ENCODE measurements at regions not wholly inside any gene's neighbourhood (a gene's known extent, or its start where the extent isn't known, plus 50 kb on each side); places are given as distances from the start of the nearest gene placed in this dataset.

DNA sequence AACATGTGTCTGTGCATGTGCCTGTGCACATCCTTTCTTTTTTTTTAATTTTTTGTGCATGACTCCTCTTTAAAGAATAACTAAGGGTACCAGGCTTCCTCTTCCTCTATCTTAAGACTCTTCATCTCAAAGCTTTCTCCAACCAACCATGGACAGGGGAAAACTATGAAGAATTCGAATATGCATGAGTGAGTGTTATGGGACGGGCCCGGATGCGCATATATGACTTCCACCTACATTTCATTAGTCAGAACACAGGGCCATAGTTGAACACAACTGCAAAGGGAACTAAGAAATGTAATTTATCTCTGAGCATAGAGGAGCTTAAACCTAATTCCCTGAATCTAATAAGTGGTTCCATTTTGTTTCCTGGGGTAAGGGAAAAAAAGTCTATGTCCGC, 270.3 kb upstream of the SORCS1 start:
- DNase-seq (ENCODE audit: low read depth in 1 of 2, low spot score in 1 of 2) (no peak), FAIRE-seq (no peak), ATAC-seq (no peak)
- no peaks in the 10 kb centered on the region for H3K4me1 ChIP-seq
- 0 out of 3 replicates have a peak, but pooled peaks cover 5% of the 10 kb centered on the region for H3K9me3 ChIP-seq
- H3K4me3 ChIP-seq = no peak overlapping the region
- no peak overlapping the region for H3K4me2 ChIP-seq
- TF ChIP-seq RNF2 (IDR thresholded peaks at IDR 0.05; ENCODE audit: borderline replicate concordance, low read depth) (no peak), NPAS2 (CRISPR knock-in tag; IDR thresholded peaks at IDR 0.05; ENCODE audit: borderline replicate concordance) (no peak), FOXS1 (CRISPR knock-in tag; IDR thresholded peaks at IDR 0.05) (no peak), HEYL (CRISPR knock-in tag; IDR thresholded peaks at IDR 0.05) (no peak), CBX8 (IDR thresholded peaks at IDR 0.05) (no peak), ZFP36 (IDR thresholded peaks at IDR 0.05; ENCODE audit: borderline replicate concordance, partially characterized antibody) (no peak), MAFK (IDR thresholded peaks at IDR 0.05; ENCODE audit: partially characterized antibody) (no peak), HOXA7 (CRISPR knock-in tag; IDR thresholded peaks at IDR 0.05) (no peak), PHF8 (IDR thresholded peaks at IDR 0.05; ENCODE audit: borderline replicate concordance, low read depth) (no peak), RCOR1 (IDR thresholded peaks at IDR 0.05; ENCODE audit: low read depth, low read length) (no peak), TFCP2L1 (CRISPR knock-in tag; IDR thresholded peaks at IDR 0.05) (no peak), EHMT2 (IDR thresholded peaks at IDR 0.05; ENCODE audit: low read depth) (no peak), MAZ (IDR thresholded peaks at IDR 0.05; ENCODE audit: borderline replicate concordance, low read depth, low read length) (no peak), FOSL2 (IDR thresholded peaks at IDR 0.05) (no peak), FOSL2 (CRISPR knock-in tag; IDR thresholded peaks at IDR 0.05) (no peak), HDAC2 (IDR thresholded peaks at IDR 0.05) (no peak), HOXB5 (CRISPR knock-in tag; IDR thresholded peaks at IDR 0.05) (no peak), NFE2L2 (conservative IDR thresholded peaks at IDR 0.05; ENCODE audit: low read length) (no peak)
- TF ChIP-seq, protein P1, sequence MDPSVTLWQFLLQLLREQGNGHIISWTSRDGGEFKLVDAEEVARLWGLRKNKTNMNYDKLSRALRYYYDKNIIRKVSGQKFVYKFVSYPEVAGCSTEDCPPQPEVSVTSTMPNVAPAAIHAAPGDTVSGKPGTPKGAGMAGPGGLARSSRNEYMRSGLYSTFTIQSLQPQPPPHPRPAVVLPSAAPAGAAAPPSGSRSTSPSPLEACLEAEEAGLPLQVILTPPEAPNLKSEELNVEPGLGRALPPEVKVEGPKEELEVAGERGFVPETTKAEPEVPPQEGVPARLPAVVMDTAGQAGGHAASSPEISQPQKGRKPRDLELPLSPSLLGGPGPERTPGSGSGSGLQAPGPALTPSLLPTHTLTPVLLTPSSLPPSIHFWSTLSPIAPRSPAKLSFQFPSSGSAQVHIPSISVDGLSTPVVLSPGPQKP (IDR thresholded peaks at IDR 0.05; ENCODE audit: low read depth, low read length) = no peak
- H3K27ac ChIP-seq = no peak overlapping the region
- CTCF ChIA-PET = interaction anchor here (0.5 kb wide), 1 partner anchor 467 kb away, joined by 3 read pairs; no protein-coding TSS in a partner anchor
- POLR2A ChIA-PET = no interaction called here
- 36% methylated on average over 5 of the region's 5 CpGs for WGBS (ENCODE audit: missing lambda C conversion rate)

DNA sequence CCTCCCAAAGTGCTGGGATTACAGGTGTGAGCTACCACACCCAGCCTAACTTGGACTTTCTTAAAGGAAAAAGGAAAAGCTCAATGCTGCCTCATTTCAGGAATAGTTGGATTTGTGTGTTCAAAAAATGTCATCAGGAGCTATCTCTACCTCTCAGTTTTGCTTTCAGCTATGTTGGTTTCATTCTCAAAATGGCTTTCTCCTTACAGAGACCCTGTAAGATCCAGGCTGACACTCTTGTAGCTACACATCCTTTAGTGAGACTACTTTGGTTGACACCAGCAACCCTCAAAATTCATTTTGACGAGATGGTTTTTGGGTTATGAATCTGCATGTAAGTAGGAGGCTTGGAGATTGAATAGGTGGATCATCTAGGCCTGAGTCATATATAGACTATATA, 269.7 kb upstream of the SORCS1 start:
- WGBS (ENCODE audit: missing lambda C conversion rate) = 9% methylated on average over 1 of the region's 1 CpG
- no peak overlapping the region for H3K4me3 ChIP-seq
- no peak overlapping the region for H3K27ac ChIP-seq
- no peak for ATAC-seq
- FAIRE-seq = no peak
- H3K9me3 ChIP-seq = 0 out of 3 replicates have a peak, but pooled peaks cover 3% of the 10 kb centered on the region
- H3K4me2 ChIP-seq = no peak overlapping the region
- DNase-seq (ENCODE audit: low read depth in 1 of 2, low spot score in 1 of 2) = no peak
- CTCF ChIA-PET = interaction anchor here (0.5 to 1.0 kb wide), 3 partner anchors 9 to 466 kb away, joined by 3 to 6 read pairs (median 4); no protein-coding TSS in a partner anchor
- TF ChIP-seq RARB (CRISPR knock-in tag; IDR thresholded peaks at IDR 0.05) (no peak), CBX8 (IDR thresholded peaks at IDR 0.05) (no peak), NFE2L2 (conservative IDR thresholded peaks at IDR 0.05; ENCODE audit: low read length) (no peak), ZFP36 (IDR thresholded peaks at IDR 0.05; ENCODE audit: borderline replicate concordance, partially characterized antibody) (no peak), CEBPB (IDR thresholded peaks at IDR 0.05) (no peak), NR3C1 (IDR thresholded peaks at IDR 0.05) (no peak), CHD2 (IDR thresholded peaks at IDR 0.05; ENCODE audit: low read length, partially characterized antibody) (no peak), RFX5 (IDR thresholded peaks at IDR 0.05) (no peak), KDM5A (IDR thresholded peaks at IDR 0.05) (no peak), HOXB5 (CRISPR knock-in tag; IDR thresholded peaks at IDR 0.05) (no peak), SREBF2 (IDR thresholded peaks at IDR 0.05) (no peak), FOSL2 (IDR thresholded peaks at IDR 0.05) (no peak), FOSL2 (CRISPR knock-in tag; IDR thresholded peaks at IDR 0.05) (no peak), PHF8 (IDR thresholded peaks at IDR 0.05; ENCODE audit: borderline replicate concordance, low read depth) (no peak), ESRRA (IDR thresholded peaks at IDR 0.05; ENCODE audit: borderline replicate concordance, low read length) (no peak), ZC3H11A (IDR thresholded peaks at IDR 0.05) (no peak)
- TF ChIP-seq, protein P2, sequence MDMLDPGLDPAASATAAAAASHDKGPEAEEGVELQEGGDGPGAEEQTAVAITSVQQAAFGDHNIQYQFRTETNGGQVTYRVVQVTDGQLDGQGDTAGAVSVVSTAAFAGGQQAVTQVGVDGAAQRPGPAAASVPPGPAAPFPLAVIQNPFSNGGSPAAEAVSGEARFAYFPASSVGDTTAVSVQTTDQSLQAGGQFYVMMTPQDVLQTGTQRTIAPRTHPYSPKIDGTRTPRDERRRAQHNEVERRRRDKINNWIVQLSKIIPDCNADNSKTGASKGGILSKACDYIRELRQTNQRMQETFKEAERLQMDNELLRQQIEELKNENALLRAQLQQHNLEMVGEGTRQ (IDR thresholded peaks at IDR 0.05) = no peak
- TF ChIP-seq, protein P3, sequence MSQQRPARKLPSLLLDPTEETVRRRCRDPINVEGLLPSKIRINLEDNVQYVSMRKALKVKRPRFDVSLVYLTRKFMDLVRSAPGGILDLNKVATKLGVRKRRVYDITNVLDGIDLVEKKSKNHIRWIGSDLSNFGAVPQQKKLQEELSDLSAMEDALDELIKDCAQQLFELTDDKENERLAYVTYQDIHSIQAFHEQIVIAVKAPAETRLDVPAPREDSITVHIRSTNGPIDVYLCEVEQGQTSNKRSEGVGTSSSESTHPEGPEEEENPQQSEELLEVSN (IDR thresholded peaks at IDR 0.05; ENCODE audit: borderline replicate concordance, low read depth) = no peak
- TF ChIP-seq, protein P4, sequence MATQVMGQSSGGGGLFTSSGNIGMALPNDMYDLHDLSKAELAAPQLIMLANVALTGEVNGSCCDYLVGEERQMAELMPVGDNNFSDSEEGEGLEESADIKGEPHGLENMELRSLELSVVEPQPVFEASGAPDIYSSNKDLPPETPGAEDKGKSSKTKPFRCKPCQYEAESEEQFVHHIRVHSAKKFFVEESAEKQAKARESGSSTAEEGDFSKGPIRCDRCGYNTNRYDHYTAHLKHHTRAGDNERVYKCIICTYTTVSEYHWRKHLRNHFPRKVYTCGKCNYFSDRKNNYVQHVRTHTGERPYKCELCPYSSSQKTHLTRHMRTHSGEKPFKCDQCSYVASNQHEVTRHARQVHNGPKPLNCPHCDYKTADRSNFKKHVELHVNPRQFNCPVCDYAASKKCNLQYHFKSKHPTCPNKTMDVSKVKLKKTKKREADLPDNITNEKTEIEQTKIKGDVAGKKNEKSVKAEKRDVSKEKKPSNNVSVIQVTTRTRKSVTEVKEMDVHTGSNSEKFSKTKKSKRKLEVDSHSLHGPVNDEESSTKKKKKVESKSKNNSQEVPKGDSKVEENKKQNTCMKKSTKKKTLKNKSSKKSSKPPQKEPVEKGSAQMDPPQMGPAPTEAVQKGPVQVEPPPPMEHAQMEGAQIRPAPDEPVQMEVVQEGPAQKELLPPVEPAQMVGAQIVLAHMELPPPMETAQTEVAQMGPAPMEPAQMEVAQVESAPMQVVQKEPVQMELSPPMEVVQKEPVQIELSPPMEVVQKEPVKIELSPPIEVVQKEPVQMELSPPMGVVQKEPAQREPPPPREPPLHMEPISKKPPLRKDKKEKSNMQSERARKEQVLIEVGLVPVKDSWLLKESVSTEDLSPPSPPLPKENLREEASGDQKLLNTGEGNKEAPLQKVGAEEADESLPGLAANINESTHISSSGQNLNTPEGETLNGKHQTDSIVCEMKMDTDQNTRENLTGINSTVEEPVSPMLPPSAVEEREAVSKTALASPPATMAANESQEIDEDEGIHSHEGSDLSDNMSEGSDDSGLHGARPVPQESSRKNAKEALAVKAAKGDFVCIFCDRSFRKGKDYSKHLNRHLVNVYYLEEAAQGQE (IDR thresholded peaks at IDR 0.05) = no peak
- TF ChIP-seq, protein P5, sequence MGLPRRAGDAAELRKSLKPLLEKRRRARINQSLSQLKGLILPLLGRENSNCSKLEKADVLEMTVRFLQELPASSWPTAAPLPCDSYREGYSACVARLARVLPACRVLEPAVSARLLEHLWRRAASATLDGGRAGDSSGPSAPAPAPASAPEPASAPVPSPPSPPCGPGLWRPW (IDR thresholded peaks at IDR 0.05) = no peak
- POLR2A ChIA-PET = no interaction called here
- no peaks in the 10 kb centered on the region for H3K4me1 ChIP-seq
